DOHH2 (cell line): ENCODE measurements at regions not wholly inside any gene's neighbourhood (a gene's known extent, or its start where the extent isn't known, plus 50 kb on each side); places are given as distances from the start of the nearest gene placed in this dataset.

Source experiments
- H3F3A ChIP-seq: fragments of 200-600 bp; sonication (generic), shearing (Covaris generic); 2 replicates; pipeline ENCODE4 v1.6.0; 2016; ENCODE audit warnings: antibody characterized with exemption, mild to moderate bottlenecking; ENCODE audit not compliant: control insufficient read depth, insufficient read depth
- H3K27ac ChIP-seq: fragments of 200-600 bp; sonication (generic); 2 replicates; pipeline ENCODE4 v1.5.1; 2014; ENCODE audit warnings: low read depth, mild to moderate bottlenecking, low read length, moderate library complexity
- H3K27me3 ChIP-seq: fragments of 200-600 bp; sonication (generic); 2 replicates; pipeline ENCODE4 v1.6.1; 2014; ENCODE audit warnings: mild to moderate bottlenecking, low read length, mixed read lengths; ENCODE audit not compliant: control insufficient read depth
- H3K36me3 ChIP-seq: fragments of 200-600 bp; sonication (generic); 2 replicates; pipeline ENCODE4 v1.6.1; 2014; ENCODE audit warnings: mild to moderate bottlenecking, low read length, moderate library complexity, mixed read lengths; ENCODE audit not compliant: control insufficient read depth
- H3K4me1 ChIP-seq: fragments of 200-600 bp; sonication (generic); 2 replicates; pipeline ENCODE4 v1.6.1; 2014; ENCODE audit warnings: mild to moderate bottlenecking, low read length, mixed read lengths; ENCODE audit not compliant: control insufficient read depth
- H3K4me2 ChIP-seq: fragments of 200-600 bp; sonication (generic); 2 replicates; pipeline ENCODE4 v1.6.0; 2014; ENCODE audit warnings: mild to moderate bottlenecking, low read length, moderate library complexity
- H3K4me3 ChIP-seq: fragments of 200-600 bp; sonication (generic); 2 replicates; pipeline ENCODE4 v1.5.1; 2014; ENCODE audit warnings: mild to moderate bottlenecking, low read length, mixed read lengths
- H3K79me2 ChIP-seq: fragments of 200-600 bp; sonication (generic); 2 replicates; pipeline ENCODE4 v1.6.1; 2014; ENCODE audit warnings: mild to moderate bottlenecking, low read length, mixed read lengths; ENCODE audit not compliant: control insufficient read depth
- H3K9me2 ChIP-seq: fragments of 200-600 bp; sonication (generic); replicated peaks from 2 replicates; pipeline ENCODE4 v1.6.1; 2014; ENCODE audit warnings: mild to moderate bottlenecking, low read length, mixed read lengths; ENCODE audit not compliant: control insufficient read depth
- H3K9me3 ChIP-seq: fragments of 200-600 bp; sonication (generic); 2 replicates; pipeline ENCODE4 v1.6.1; 2014; ENCODE audit warnings: antibody characterized with exemption, low read length, mixed read lengths; ENCODE audit not compliant: control insufficient read depth, insufficient read depth
- H4K20me1 ChIP-seq: fragments of 200-600 bp; sonication (generic); 2 replicates; pipeline ENCODE4 v1.6.0; 2014; ENCODE audit warnings: low read depth, mild to moderate bottlenecking, antibody characterized with exemption, low read length, moderate library complexity; ENCODE audit not compliant: control insufficient read depth, insufficient read depth
- CTCF ChIP-seq: fragments of 200-600 bp; sonication (generic); IDR thresholded peaks from one replicate; pipeline ENCODE4 v1.5.1; 2014; ENCODE audit warnings: antibody characterized with exemption, mild to moderate bottlenecking, low read depth, low read length; ENCODE audit not compliant: poor library complexity, severe bottlenecking
- EZH2phosphoT487 ChIP-seq: fragments of 200-600 bp; sonication (generic); IDR thresholded peaks from 2 replicates; pipeline ENCODE4 v1.6.1; 2017; ENCODE audit warnings: borderline replicate concordance, mild to moderate bottlenecking, antibody characterized with exemption, low read length, moderate library complexity, mixed read lengths

- 0 out of 2 replicates have a peak, but pooled peaks cover 3% of the 10 kb centered on the region for H3K27me3 ChIP-seq
- H3K9me3 ChIP-seq: no peaks in the 10 kb centered on the region
- no peaks in the 10 kb centered on the region for H3K9me2 ChIP-seq
- H3K27ac ChIP-seq: no peak overlapping the region
- TF ChIP-seq EZH2phosphoT487: no peak
- TF ChIP-seq CTCF: no peak
- H3K4me1 ChIP-seq: no peaks in the 10 kb centered on the region
- no peaks in the 10 kb centered on the region for H3K79me2 ChIP-seq
- no peaks in the 10 kb centered on the region for H4K20me1 ChIP-seq
- no peaks in the 10 kb centered on the region for H3K36me3 ChIP-seq
- no peak overlapping the region for H3K4me3 ChIP-seq
- H3K4me2 ChIP-seq: no peak overlapping the region
- no peaks in the 10 kb centered on the region for H3F3A ChIP-seq
Observed at GRCh38 chr12:47573146-47573659, 132.6 kb downstream of the RPAP3 start.

GRCh38 chr12:47570151-47570550 is 135.7 kb downstream of the RPAP3 start:
- H3K79me2 ChIP-seq: no peaks in the 10 kb centered on the region
- 0 out of 2 replicates have a peak, but pooled peaks cover 3% of the 10 kb centered on the region for H3K27me3 ChIP-seq
- H3K27ac ChIP-seq: no peak overlapping the region
- H3K36me3 ChIP-seq: no peaks in the 10 kb centered on the region
- no peaks in the 10 kb centered on the region for H3K9me2 ChIP-seq
- no peak for TF ChIP-seq CTCF
- H3K9me3 ChIP-seq: no peaks in the 10 kb centered on the region
- H3K4me1 ChIP-seq: no peaks in the 10 kb centered on the region
- no peaks in the 10 kb centered on the region for H4K20me1 ChIP-seq
- no peak overlapping the region for H3K4me3 ChIP-seq
- no peak overlapping the region for H3K4me2 ChIP-seq
- no peaks in the 10 kb centered on the region for H3F3A ChIP-seq

GRCh38 chr12:47562201-47562600 is 143.6 kb downstream of the RPAP3 start:
- Histone ChIP-seq H3K79me2 (no peaks in the 10 kb centered on the region), H3K4me1 (no peaks in the 10 kb centered on the region), H3K4me2 (no peak overlapping the region), H3K27me3 (0 out of 2 replicates have a peak, but pooled peaks cover 4% of the 10 kb centered on the region), H3K9me3 (no peaks in the 10 kb centered on the region), H3F3A (no peaks in the 10 kb centered on the region), H3K9me2 (no peaks in the 10 kb centered on the region), H4K20me1 (no peaks in the 10 kb centered on the region), H3K36me3 (no peaks in the 10 kb centered on the region), H3K27ac (no peak overlapping the region), H3K4me3 (no peak overlapping the region)
- TF ChIP-seq EZH2phosphoT487 (no peak), CTCF (no peak)

GRCh38 chr12:47561746-47562145 is 144.1 kb downstream of the RPAP3 start:
- TF ChIP-seq CTCF: no peak
- no peak for TF ChIP-seq EZH2phosphoT487
- no peaks in the 10 kb centered on the region for H4K20me1 ChIP-seq
- H3K4me3 ChIP-seq: no peak overlapping the region
- no peaks in the 10 kb centered on the region for H3K4me1 ChIP-seq
- no peaks in the 10 kb centered on the region for H3K36me3 ChIP-seq
- no peaks in the 10 kb centered on the region for H3K9me3 ChIP-seq
- H3F3A ChIP-seq: no peaks in the 10 kb centered on the region
- H3K27ac ChIP-seq: no peak overlapping the region
- 0 out of 2 replicates have a peak, but pooled peaks cover 4% of the 10 kb centered on the region for H3K27me3 ChIP-seq
- no peaks in the 10 kb centered on the region for H3K9me2 ChIP-seq
- H3K4me2 ChIP-seq: no peak overlapping the region
- no peaks in the 10 kb centered on the region for H3K79me2 ChIP-seq
